ENCODE measurements at regions not wholly inside any gene's neighbourhood (a gene's known extent, or its start where the extent isn't known, plus 50 kb on each side); places are given as distances from the start of the nearest gene placed in this dataset.
"Not testable (repeated sequence)": the region's sequence is repeated elsewhere in the genome, so short reads cannot be mapped to it uniquely, and the experiment has no call there.

GRCh38 chr5:36450229-36451014 is 148.7 kb upstream of the RANBP3L start:
- no peak for DNase-seq
- Mint-ChIP-seq H3K9me3 (no peaks in the 10 kb centered on the region), H3K4me1 (no peaks in the 10 kb centered on the region), H3K36me3 (ENCODE audit: low read depth) (no peaks in the 10 kb centered on the region), H3K27ac (no peak overlapping the region), H3K4me3 (no peak overlapping the region), H3K27me3 (peaks cover 4% of the 10 kb centered on the region)
- intact Hi-C loops (cut with micrococcal nuclease), result no loop called here

- Mint-ChIP-seq H3K4me3 (no peak overlapping the region), H3K36me3 (ENCODE audit: low read depth) (no peaks in the 10 kb centered on the region), H3K4me1 (no peaks in the 10 kb centered on the region), H3K27me3 (peaks cover 4% of the 10 kb centered on the region), H3K9me3 (no peaks in the 10 kb centered on the region), H3K27ac (no peak overlapping the region)
- no peak for DNase-seq
- intact Hi-C loops (cut with micrococcal nuclease), result no loop called here
These were observed 150.8 kb upstream of the RANBP3L start for GRCh38 chr5:36452424-36453006.

GRCh38 chr5:36457511-36458270 is 148.7 kb upstream of the SLC1A3 start:
- peaks cover 6% of the 10 kb centered on the region for H3K27me3 Mint-ChIP-seq
- no peak for DNase-seq
- peaks cover 6% of the 10 kb centered on the region for H3K4me1 Mint-ChIP-seq
- intact Hi-C loops (cut with micrococcal nuclease), result no loop called here
- H3K36me3 Mint-ChIP-seq (ENCODE audit: low read depth), result no peaks in the 10 kb centered on the region
- no peak overlapping the region for H3K27ac Mint-ChIP-seq
- no peak overlapping the region for H3K4me3 Mint-ChIP-seq
- H3K9me3 Mint-ChIP-seq, result no peaks in the 10 kb centered on the region

GRCh38 chr5:36458746-36459145 is 147.7 kb upstream of the SLC1A3 start:
- no peak overlapping the region for H3K27ac Mint-ChIP-seq

GRCh38 chr5:36459176-36460135 is 146.9 kb upstream of the SLC1A3 start:
- peaks cover 6% of the 10 kb centered on the region for H3K27me3 Mint-ChIP-seq
- H3K4me3 Mint-ChIP-seq, result no peak overlapping the region
- no peak for DNase-seq
- no peaks in the 10 kb centered on the region for H3K36me3 Mint-ChIP-seq (ENCODE audit: low read depth)
- H3K9me3 Mint-ChIP-seq, result no peaks in the 10 kb centered on the region
- no peak overlapping the region for H3K27ac Mint-ChIP-seq
- intact Hi-C loops (cut with micrococcal nuclease), result no loop called here
- peaks cover 6% of the 10 kb centered on the region for H3K4me1 Mint-ChIP-seq

More at GRCh38 chr5:36458746-36459145, 147.7 kb upstream of the SLC1A3 start:
- Mint-ChIP-seq H3K4me1 (peaks cover 6% of the 10 kb centered on the region), H3K9me3 (no peaks in the 10 kb centered on the region), H3K36me3 (ENCODE audit: low read depth) (no peaks in the 10 kb centered on the region), H3K27me3 (peaks cover 6% of the 10 kb centered on the region), H3K4me3 (no peak overlapping the region)
- DNase-seq, result no peak
- intact Hi-C loops (cut with micrococcal nuclease), result no loop called here

GRCh38 chr5:36462295-36463021 is 143.9 kb upstream of the SLC1A3 start:
- intact Hi-C loops (cut with micrococcal nuclease), result no loop called here
- no peak overlapping the region for H3K4me3 Mint-ChIP-seq
- no peaks in the 10 kb centered on the region for H3K36me3 Mint-ChIP-seq (ENCODE audit: low read depth)
- DNase-seq, result no peak
- H3K9me3 Mint-ChIP-seq, result no peaks in the 10 kb centered on the region
- peaks cover 6% of the 10 kb centered on the region for H3K27me3 Mint-ChIP-seq
- H3K27ac Mint-ChIP-seq, result no peak overlapping the region
- peaks cover 6% of the 10 kb centered on the region for H3K4me1 Mint-ChIP-seq

- DNase-seq; H3K27ac Mint-ChIP-seq; intact Hi-C loops (cut with micrococcal nuclease); H3K4me1 Mint-ChIP-seq; H3K4me3 Mint-ChIP-seq; H3K9me3 Mint-ChIP-seq; H3K27me3 Mint-ChIP-seq; H3K36me3 Mint-ChIP-seq (ENCODE audit: low read depth): not testable (repeated sequence)
These were observed 130.5 kb upstream of the SLC1A3 start for GRCh38 chr5:36475942-36476341.

GRCh38 chr5:36478646-36479317 is 127.6 kb upstream of the SLC1A3 start:
- Mint-ChIP-seq H3K27me3 (no peaks in the 10 kb centered on the region), H3K27ac (no peak overlapping the region), H3K9me3 (no peaks in the 10 kb centered on the region), H3K4me3 (no peak overlapping the region), H3K4me1 (no peaks in the 10 kb centered on the region), H3K36me3 (ENCODE audit: low read depth) (no peaks in the 10 kb centered on the region)
- DNase-seq, result no peak
- intact Hi-C loops (cut with micrococcal nuclease), result no loop called here

- intact Hi-C loops (cut with micrococcal nuclease), result no loop called here
- H3K27ac Mint-ChIP-seq, result no peak overlapping the region
- DNase-seq, result no peak
- no peaks in the 10 kb centered on the region for H3K9me3 Mint-ChIP-seq
- H3K4me3 Mint-ChIP-seq, result no peak overlapping the region
- no peaks in the 10 kb centered on the region for H3K36me3 Mint-ChIP-seq (ENCODE audit: low read depth)
- H3K4me1 Mint-ChIP-seq, result no peaks in the 10 kb centered on the region
- H3K27me3 Mint-ChIP-seq, result no peaks in the 10 kb centered on the region
These were observed 124.8 kb upstream of the SLC1A3 start for GRCh38 chr5:36481454-36482120.

GRCh38 chr5:36482812-36483211 is 123.6 kb upstream of the SLC1A3 start:
- Mint-ChIP-seq H3K27ac (no peak overlapping the region), H3K9me3 (no peaks in the 10 kb centered on the region), H3K27me3 (no peaks in the 10 kb centered on the region), H3K4me1 (no peaks in the 10 kb centered on the region), H3K36me3 (ENCODE audit: low read depth) (no peaks in the 10 kb centered on the region), H3K4me3 (no peak overlapping the region)
- intact Hi-C loops (cut with micrococcal nuclease), result no loop called here
- DNase-seq, result no peak

GRCh38 chr5:36489505-36489904 is 116.9 kb upstream of the SLC1A3 start:
- Mint-ChIP-seq H3K27ac (no peak overlapping the region), H3K36me3 (ENCODE audit: low read depth) (no peaks in the 10 kb centered on the region), H3K9me3 (no peaks in the 10 kb centered on the region), H3K4me1 (no peaks in the 10 kb centered on the region), H3K27me3 (no peaks in the 10 kb centered on the region), H3K4me3 (no peak overlapping the region)
- no peak for DNase-seq
- intact Hi-C loops (cut with micrococcal nuclease), result no loop called here

- no peaks in the 10 kb centered on the region for H3K4me1 Mint-ChIP-seq
- no peaks in the 10 kb centered on the region for H3K27me3 Mint-ChIP-seq
- no peak overlapping the region for H3K4me3 Mint-ChIP-seq
- no peaks in the 10 kb centered on the region for H3K36me3 Mint-ChIP-seq (ENCODE audit: low read depth)
- DNase-seq, result no peak
- intact Hi-C loops (cut with micrococcal nuclease), result no loop called here
- no peaks in the 10 kb centered on the region for H3K9me3 Mint-ChIP-seq
- H3K27ac Mint-ChIP-seq, result no peak overlapping the region
These were observed 114.5 kb upstream of the SLC1A3 start for GRCh38 chr5:36491856-36492255.
